ENCODE measurements at regions not wholly inside any gene's neighbourhood (a gene's known extent, or its start where the extent isn't known, plus 50 kb on each side); places are given as distances from the start of the nearest gene placed in this dataset.
A peak's percentile ranks its signal among the peaks of the same experiment; 100 is the strongest.
"Not testable (repeated sequence)": the region's sequence is repeated elsewhere in the genome, so short reads cannot be mapped to it uniquely, and the experiment has no call there.

DNA sequence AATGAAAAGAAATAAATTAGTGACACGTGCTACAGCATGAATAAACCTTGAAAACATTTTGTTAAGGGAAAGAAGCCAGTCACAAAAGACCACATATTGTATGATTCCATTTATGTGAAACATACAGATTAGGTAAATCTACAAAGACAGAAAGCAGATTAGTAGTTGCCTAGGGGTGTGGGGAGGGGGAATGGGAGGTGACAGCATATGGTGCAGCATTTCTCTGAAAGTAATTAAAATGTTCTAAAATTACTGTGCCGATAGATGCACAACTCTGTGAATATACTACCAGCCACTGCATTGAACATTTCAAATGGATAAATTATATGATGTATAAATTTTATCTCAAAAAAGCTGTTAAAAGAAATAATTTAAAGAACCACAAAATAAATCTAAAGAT, 161.0 kb downstream of the TRIB2 start:
- DNase-seq = no peak

DNA sequence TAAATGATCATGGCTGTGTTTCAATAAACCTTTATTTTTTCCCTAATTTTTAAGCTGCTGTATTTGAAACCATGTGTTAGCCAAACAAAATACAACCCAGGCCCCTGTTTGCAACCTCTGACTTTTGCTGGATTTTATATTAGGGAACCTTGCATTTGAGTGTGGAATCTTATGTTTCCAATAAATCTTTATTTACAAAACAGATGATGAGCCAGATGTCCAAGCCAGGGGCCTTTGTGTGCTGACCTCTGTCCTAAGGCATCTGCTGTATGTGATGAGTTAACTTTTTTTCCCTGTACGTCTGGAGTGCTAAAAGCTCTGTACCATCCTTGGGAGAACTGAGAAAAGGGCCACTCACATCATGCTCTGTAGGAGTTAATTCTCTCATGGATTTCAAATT, 162.9 kb downstream of the TRIB2 start:
- no peak for DNase-seq

DNA sequence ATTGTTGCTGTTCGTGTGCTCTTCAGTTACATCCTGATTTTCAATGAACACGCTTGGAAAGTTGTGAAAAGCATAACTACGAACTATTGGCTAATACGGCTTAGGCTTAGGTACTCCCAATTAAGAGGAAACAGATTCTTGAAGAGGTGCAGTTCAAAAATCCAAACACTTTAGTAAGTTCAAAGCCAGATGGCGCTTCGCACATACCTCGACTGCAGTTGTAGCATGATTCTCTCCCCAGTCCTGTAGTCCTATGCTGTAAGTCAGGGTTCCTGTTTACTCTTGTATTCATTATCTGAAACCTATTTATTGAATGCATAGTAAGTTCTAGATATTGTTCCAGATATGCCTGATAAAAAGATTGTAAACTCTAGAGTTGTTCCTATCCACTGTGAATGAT, 165.2 kb downstream of the TRIB2 start:
- DNase-seq = no peak

DNA sequence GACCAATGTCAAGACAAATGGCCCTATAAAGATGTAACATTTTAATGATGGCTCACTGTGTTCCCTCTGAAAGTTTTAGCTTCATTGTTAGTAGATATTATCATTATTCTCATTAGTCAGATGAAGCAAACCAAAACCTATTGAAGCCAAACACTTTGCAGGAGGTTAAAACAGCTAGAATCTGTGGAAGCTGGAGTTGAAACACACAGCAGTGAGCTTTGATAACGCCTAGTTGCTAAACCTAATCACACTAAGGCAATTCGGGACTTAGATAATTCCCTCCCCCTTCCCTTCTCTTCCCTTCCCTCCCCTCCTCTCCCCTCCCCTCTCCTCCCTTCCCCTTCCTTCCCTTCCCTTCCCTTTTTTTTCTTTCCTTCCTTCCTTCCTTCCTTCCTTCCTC, 165.7 kb downstream of the TRIB2 start:
- DNase-seq = no peak

DNA sequence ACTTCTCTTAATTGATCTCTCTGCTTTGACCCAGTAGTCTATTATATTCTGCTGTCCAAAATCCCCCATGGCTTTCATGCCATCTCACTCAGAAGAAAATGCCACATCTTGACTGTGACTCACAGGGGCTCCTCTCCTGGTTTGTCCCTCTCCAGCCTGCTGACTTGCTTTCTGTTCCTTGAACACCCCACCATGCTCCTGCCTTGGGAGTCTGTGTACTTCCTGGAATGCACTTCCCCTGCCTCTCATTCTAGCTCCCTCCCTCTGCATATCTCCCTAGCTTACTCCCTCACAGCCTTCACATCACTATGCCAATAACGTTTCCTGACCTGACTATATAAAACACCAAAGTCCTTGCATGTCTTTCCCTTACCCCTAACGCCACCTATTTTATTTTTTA, 167.2 kb downstream of the TRIB2 start:
- no peak for DNase-seq

DNA sequence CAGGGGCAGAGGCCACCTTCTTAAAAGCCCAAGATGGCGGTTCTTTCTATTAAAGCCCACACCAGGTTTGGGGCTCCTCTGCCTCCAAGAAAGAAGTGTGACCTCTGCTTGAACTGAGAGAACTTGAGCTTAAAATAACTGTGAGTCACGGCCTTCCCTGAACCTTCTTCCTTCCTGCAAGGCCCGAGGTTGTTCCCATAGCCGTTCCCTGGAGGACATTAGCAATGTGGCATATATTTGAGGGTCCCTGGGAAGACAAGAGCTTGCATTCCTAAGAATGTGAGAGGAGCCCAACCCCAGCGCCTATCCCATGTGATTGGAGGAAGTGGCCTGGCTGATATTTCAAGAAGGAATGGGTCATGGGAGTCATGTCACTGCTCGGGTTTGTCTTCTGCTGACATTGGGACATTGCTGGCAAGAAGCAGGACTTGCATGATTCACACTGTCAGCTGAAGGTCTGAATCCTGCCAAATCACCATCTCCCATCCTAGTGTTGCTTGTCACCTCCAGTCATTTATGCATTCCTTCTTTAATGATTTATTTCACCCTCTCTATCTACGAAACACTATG, 168.1 kb downstream of the TRIB2 start:
- no peak for DNase-seq

DNA sequence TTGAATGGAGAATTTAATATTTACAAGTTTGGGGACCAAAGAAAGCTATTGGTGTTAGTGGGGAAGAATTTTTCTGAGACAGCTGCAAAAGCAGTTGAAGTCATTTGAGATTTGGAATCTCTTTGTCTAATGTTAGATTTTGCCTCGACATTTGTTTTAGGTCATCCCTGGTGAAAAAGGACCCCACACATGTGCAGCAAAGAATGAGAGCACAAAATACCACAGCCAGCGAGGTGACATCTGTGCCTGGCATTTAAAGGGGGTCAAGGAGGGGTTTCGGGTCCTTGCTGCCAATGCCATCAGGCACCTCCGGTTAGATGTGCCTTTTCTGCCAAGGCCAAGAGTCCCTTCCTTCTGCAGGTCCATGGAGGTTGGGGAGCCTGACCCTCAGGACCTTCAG, 173.3 kb downstream of the TRIB2 start:
- no peak for DNase-seq

DNA sequence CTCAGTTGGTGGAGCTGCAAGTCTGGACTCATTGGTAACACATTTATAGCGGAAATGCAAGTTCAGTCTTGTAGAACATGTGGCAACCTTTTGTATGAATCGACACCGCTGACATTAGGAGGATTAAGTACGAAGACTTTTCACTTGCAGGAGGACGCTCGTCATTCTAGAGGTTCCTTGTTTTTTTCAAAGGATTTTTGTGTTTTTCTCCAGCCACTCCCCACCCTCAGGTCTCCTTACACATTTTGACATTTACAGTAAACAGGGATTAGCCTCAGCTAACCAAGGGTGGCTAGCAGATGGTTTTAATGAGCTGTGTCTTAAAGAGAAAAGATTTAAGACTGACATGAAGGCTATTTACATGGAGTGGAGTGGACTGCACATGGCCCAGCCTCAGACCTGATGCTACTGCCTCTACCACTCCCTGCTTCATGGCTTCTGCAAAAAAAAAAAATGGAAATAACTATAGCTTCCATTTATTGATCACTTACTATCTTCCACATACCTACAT, 173.8 kb downstream of the TRIB2 start:
- DNase-seq = no peak

DNA sequence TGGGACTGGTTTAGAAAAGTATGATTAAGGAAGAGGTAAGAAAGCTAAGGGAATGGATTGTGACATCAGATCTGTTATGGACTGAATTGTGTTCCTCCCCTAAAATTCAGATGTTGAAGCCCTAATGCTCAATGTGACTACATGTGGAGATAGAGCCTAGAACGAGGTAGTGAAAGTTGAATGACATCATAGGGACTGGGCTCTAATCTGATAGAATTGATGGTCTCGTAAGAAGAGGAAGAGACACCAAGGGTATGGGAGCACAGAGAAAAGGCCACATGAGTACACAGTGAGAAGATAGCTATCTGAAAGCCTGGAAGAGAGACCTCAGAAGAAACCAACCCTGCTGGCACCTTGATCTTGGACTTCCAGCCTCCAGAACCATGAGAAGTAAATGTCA, 178.3 kb downstream of the TRIB2 start:
- DNase-seq = no peak

DNA sequence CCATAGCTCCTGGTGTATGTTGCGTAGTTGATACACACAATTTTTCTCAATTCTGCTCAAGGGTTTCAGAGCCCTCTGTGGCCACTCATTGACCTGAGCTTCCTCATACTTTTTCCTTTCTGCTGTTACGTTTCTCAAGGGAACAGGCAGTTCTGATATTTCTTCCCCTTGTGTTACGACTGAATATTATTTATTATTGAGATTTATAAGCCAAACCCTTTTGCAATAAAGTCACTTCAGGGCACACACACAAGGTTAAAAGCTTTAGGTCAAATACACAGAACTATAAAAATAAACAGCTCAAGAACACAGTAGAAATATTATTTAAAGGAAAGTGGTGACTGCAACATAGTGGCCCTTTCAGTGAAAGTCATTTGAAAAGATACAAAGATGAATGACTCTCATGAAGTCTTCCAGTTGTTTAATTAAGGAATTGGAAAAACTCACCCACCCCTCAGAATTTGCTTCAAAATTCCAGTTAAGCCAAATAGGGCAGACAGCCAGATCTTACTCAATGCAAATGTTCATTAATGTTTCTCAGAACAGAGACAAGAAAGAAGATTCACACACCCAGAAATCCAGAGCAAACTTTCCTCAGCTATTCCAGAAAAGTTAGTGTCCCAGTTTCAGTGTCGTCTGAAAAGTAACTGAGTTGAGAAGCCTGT, 179.7 kb downstream of the TRIB2 start:
- DNase-seq = peak; percentile 66

DNA sequence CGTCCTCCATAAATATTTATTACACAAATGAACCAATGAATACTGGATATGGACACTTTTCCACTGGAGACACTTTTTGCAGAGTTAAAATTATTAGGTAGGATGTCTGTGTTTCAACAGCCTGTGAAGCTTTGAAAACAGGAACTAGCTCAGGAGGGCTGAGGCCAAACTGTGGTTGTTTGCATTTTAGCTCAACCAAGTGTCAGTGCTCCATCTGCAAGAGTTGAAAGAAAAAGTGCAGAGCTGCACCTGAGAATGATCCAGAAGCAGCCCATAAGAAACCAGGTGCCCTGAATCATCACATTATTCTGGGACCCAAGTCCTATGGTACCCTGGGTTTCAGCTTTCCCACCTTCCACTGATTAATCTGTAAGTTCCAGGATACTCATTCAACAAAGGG, 180.4 kb downstream of the TRIB2 start:
- no peak for DNase-seq

DNA sequence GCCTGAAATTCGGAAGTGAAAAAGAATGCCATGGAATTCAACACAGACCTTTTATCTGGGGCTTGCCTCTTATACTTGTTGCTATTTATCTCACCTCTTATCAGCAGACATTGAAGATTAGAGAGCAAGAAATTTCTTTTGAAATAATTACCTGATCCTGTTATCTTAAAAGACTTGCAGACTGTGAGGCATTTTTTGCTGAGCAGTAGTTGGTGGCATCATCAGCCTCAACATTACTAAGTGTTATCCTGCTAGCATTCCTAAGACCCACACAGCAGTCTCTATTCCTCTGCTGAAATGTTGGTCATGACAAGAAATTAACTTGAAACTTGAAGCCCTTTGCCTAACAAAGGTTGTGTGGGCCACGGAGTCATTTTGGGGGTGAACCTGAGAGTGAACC, 186.5 kb downstream of the TRIB2 start:
- DNase-seq = no peak

DNA sequence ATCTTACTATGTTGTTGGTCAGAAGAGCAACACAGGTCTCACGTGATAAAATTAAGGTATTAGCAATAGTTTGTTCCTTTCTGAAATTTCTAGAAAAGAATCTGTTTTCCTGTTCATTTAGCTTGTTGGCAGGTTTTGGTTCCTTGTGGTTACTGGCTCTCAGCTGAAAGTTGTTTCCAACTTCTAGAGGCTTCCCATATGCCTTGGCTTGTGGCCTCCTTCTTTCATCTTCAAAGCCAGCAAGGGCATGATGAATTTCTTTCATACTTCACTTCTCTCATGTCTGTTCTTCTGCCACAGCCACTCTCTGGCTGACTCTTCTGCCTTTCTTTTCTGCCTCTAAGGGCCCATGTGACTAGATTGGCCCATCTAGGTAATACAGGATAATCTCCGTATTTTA, 193.7 kb downstream of the TRIB2 start:
- no peak for DNase-seq

DNA sequence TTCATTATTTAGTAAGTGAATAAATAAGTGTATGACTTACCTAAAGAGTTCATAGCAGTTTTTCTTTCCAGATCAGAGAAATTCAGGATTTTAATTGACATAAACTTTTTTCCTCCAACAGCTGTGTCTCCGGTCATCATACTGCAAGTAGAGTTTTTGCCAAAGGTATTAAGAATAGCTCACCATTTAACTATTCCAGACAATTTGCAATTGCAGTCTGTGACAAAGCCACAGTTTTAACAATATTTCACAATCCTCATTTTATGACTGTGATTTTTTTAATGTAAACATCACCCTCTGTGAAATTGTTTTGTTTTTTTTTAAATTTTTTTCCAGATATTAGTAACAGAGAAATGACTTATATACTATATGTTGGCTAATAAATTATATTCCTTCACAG, 199.1 kb downstream of the TRIB2 start:
- no peak for DNase-seq

DNA sequence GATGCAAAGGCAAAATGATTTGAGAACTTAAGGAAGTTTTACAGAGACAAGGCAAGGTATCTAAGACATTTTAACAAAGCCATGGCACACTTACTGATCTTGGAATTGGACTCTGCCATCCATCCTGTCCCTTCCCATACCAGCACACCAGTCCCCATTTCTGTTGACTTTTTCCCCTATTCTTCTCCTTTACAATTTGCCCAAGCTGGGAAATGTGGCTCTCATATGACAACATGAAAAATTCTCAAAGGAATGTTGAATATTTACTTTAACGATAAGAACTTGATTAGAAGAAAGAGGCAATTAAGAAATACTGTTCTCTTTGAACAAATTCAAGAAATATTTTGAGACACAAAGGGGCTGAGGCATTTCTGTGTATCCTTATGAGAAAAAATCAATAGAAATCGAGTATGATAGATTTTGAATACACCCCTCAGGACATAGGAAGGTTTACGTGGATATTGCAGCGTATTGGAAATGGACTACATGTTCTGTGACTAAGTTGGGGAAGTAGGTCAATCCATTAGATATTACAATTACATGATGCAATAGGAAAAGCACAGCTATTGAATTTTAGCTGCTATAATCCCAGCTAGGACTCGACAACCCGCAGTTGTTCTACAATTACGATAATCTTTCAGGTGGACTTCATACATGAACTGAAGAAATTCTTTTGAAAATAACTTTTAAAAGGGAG, 201.6 kb downstream of the TRIB2 start:
- no peak for DNase-seq

DNA sequence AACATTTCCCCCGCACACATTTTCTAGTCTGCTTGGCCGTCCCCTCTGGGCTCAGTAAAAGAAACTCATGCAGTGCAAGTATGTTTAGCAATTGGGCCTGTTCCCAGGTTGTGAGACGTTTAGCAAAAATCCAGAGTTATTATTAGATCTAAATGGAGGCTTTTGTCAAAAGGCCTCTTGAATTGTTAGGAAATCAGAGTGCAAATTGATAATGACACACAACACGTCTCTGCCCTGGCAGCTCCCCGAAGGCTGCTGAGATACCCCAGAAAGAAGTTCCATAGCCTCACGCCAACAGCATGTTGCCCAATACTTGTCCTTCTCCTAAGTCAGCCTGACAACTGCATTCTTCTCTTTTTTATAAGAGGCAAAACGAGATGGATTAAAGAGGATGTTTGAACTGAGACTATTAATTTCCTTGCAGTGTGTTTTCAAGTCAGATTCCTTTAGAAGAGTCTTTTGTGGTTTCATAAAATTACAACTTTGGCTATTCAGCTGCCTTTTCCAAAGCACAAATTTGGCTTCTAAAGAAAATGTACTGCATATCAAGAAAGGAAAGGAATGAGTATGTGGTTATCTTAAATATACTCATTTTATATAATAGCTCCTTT, 202.2 kb downstream of the TRIB2 start:
- DNase-seq = no peak

DNA sequence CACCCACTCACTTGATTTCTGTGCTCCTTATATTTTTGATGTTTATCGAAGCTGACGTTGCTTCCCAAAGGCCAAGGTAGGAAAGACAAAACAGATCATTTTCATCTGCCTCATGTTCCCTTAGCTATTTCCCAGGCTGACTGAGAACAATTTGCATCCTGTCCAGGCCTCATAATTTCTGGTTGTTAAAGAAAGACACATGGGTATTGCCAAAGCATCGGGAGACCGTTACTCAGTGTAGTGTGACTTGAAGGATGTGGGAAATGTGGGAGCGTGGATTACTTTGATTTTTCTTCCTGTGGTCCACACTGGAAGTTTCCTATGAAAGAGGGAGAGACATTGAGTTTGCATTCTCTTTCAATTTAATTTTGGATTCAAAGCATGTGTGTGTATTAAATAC, 204.6 kb downstream of the TRIB2 start:
- DNase-seq = no peak

DNA sequence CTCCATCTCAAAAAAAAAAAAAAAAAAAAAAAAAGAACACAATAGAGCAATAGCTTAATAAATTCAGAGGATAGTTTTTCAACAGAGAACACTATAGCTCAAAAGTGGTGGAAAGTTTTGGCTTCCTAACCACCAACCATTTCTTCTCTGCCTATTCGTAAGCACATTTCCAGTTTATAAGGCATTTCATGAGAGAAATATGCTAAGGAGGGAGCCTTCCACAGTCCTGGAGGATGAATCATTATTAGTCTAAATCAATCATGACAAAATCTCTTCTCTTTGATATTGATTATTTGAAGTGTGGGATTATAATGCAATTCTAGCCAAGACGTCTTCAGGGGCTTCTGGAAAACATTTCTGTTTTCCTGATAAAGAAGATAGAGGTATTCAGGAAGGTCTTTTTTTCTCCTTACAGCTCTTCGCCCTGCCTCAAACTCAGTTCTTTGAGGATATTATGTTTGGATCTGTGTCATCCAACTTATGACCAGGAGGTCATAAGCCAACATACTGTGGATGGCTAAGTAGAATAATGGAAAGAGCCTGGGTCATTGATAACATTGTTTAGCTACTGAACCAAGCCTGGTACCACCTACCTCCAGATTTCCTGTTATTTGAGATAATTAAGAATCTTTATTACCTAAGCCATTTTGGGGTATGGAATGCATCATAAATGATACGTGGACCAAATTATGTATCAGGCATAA, 207.3 kb downstream of the TRIB2 start:
- DNase-seq = no peak

DNA sequence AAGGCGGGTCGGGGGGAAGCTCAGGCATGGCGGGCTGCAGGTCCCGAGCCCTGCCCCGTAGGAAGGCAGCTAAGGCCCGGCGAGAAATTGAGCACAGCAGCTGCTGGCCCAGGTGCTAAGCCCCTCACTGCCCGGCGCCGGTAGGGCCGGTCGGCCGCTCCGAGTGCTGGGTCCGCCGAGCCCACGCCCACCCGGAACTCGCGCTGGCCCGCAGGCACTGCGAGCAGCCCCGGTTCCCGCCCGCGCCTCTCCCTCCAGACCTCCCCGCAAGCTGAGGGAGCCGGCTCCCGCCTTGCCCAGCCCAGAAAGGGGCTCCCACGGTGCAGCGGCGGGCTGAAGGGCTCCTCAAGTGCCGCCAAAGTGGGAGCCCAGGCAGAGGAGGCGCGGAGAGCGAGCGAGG, 209.9 kb downstream of the TRIB2 start:
- DNase-seq = not testable (repeated sequence)

DNA sequence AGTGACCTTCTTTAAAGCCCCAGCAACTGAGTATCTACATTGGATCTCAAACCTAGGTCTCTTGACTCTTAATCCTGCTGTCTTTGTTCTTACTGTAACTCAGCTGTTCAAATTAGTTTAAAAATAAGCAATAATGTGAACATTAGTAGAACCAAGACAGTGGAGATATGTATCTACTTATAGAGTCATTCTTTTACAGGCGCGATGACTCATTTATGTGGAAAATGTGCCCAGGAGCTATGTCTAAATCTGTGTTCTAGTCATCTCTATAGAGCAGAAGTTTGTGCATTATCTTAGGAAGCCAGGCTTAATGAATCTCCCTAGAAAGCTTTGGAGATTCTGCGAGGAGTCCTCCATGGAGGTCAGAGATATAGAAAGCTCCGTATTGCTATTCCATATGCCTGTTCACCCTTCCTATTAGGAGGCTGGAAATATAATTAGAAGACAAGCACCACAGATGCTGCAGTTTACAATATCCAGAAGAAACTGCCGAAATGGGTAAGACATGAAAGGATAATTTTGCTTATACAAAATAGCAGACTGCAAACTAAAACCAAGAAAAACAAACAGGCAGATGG, 211.6 kb downstream of the TRIB2 start:
- DNase-seq = no peak

DNA sequence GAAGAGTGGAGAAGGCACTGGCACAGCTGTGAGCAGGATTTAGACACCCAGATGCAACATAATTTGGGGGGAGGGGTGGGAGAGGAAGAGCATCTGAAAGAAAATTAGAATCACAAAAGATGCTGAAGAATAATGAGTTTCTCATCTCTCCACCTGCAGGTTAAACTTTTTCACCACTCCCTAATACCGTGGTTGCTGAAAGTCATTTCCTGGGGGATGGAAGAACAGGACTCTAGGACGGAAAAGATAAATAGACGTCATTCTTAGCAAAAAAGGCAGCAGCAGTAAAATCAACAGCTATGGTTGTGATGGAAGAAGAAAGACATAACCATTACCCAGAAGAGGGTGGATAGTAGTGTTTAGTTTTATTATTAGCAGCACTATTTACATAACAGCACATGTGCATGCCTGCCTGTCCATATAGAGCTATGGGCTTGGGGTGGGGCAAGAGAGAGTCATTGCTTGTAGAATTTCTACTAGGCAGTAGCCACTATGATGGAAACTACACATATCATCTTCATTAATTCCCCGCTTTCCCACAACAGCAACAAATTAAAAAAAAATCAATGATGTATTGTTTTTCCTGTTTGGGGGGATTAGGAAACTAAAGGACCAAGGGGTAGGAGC, 212.2 kb downstream of the TRIB2 start:
- DNase-seq = no peak

DNA sequence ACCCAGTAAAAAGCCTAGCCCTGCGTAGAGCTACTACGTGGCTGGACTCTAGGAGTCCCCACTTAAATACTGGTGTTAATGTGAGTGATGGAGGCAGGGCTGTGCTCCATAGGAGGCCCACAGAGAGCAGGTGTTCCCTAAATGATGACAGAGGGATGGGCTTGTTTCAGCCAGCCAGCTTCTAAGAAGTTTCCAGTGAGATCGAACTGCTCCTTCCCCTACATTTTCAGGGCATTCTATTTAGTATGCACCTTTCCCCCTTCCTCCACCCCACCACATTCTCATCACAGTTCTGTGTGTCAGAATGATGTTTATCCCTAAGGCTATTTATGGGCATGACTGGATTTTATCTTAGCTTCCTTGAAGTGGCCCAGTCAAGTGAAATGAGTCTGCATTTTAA, 213.0 kb downstream of the TRIB2 start:
- DNase-seq = no peak
